MCF 10A (cell line): ENCODE measurements at regions not wholly inside any gene's neighbourhood (a gene's known extent, or its start where the extent isn't known, plus 50 kb on each side); places are given as distances from the start of the nearest gene placed in this dataset.

Source experiments
- BruUV-seq: library from RNA; stranded (reverse); fragments of 400-500 nt; replicated peaks from 2 replicates; lab custom pipeline; 2021; lab: Mats Ljungman, UMichigan
- CTCF ChIA-PET: fragments of 300-600 bp; sonication (Branson Sonifier 250); formaldehyde crosslinking; extraction: SDS; loops from one replicate; lab custom pipeline; 2021; ENCODE audit warnings: antibody characterized with exemption, inconsistent platforms; lab: Yijun Ruan, JAX
- POLR2A ChIA-PET: fragments of 300-600, 350-650 bp; sonication (Branson Sonifier 250); formaldehyde crosslinking; extraction: SDS; loops from one replicate; lab custom pipeline; 2020; ENCODE audit warnings: antibody characterized with exemption, inconsistent platforms; lab: Yijun Ruan, JAX
- DNase-seq: peaks from one replicate; pipeline ENCODE4 v3.0.0-alpha.2; 2018; ENCODE audit not compliant: unreplicated experiment
- H3K27ac Mint-ChIP-seq: one replicate; pipeline ENCODE4 v1.8.0; 2022; ENCODE audit warnings: mild to moderate bottlenecking, low read depth, mixed read lengths; ENCODE audit not compliant: unreplicated experiment
- H3K27me3 Mint-ChIP-seq: one replicate; pipeline ENCODE4 v1.8.0; 2022; ENCODE audit warnings: mixed read lengths; ENCODE audit not compliant: insufficient read depth, unreplicated experiment
- H3K36me3 Mint-ChIP-seq: one replicate; pipeline ENCODE4 v1.8.0; 2022; ENCODE audit warnings: mild to moderate bottlenecking, moderate library complexity, mixed read lengths; ENCODE audit not compliant: insufficient read depth, unreplicated experiment
- H3K4me1 Mint-ChIP-seq: one replicate; pipeline ENCODE4 v1.8.0; 2022; ENCODE audit warnings: mixed read lengths; ENCODE audit not compliant: insufficient read depth, unreplicated experiment
- H3K4me3 Mint-ChIP-seq: one replicate; pipeline ENCODE4 v1.8.0; 2022; ENCODE audit warnings: mild to moderate bottlenecking, moderate library complexity, mixed read lengths; ENCODE audit not compliant: unreplicated experiment
- H3K9me3 Mint-ChIP-seq: one replicate; pipeline ENCODE4 v1.8.0; 2022; ENCODE audit warnings: mixed read lengths; ENCODE audit not compliant: unreplicated experiment
- intact Hi-C: fragments of 100-400 bp; cut with micrococcal nuclease; formaldehyde crosslinking; loops from 2 replicates; pipeline ENCODE4 v1.14.1; 2022
- TF ChIP-seq, protein P1 (sequence below): fragments of 200-600 bp; IDR thresholded peaks from one replicate; pipeline ENCODE4 v1.8.0; 2022; ENCODE audit warnings: antibody characterized with exemption, mild to moderate bottlenecking; ENCODE audit not compliant: unreplicated experiment

DNA sequence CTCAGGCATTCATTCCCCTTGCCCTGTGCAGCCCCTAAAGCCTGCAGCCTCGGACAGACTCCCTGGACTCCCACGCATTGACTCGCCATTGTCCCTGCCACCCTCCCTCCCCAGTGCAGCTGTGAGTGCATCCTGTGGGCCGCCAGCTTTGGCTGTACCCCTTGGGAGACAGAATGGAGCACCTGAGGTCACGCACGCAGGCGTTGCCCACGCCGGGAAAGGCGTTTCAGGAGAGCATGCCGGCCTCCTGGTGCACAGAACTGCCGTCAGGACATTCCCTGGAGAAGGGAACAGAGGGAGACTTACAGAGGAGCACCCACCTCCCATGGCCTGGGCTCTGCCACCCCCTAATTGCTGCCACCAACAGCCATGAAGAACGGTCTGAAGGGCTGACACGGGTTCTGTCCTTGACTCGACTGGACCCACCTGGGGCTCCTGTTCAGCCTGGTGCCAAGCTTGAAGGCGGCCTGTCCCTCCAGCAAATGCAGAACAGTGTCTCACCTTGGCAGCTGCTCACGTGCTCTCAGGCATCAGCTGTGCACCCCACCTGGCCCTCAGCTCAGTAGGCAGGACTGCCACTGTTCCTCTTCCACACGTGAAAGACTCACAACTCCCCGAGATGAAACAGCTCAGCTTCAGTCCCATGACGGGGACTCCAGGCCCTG is 503.8 kb downstream of the BRD1 start:
- TF ChIP-seq, protein P1, sequence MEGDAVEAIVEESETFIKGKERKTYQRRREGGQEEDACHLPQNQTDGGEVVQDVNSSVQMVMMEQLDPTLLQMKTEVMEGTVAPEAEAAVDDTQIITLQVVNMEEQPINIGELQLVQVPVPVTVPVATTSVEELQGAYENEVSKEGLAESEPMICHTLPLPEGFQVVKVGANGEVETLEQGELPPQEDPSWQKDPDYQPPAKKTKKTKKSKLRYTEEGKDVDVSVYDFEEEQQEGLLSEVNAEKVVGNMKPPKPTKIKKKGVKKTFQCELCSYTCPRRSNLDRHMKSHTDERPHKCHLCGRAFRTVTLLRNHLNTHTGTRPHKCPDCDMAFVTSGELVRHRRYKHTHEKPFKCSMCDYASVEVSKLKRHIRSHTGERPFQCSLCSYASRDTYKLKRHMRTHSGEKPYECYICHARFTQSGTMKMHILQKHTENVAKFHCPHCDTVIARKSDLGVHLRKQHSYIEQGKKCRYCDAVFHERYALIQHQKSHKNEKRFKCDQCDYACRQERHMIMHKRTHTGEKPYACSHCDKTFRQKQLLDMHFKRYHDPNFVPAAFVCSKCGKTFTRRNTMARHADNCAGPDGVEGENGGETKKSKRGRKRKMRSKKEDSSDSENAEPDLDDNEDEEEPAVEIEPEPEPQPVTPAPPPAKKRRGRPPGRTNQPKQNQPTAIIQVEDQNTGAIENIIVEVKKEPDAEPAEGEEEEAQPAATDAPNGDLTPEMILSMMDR = no peak
- ChIA-PET CTCF (interaction anchor here (0.8 kb wide), 1 partner anchor 172 kb away, joined by 3 read pairs; no protein-coding TSS in a partner anchor), POLR2A (no interaction called here)
- intact Hi-C loops = no loop called here
- Mint-ChIP-seq H3K4me3 (no peak overlapping the region), H3K4me1 (no peaks in the 10 kb centered on the region), H3K36me3 (no peaks in the 10 kb centered on the region), H3K27ac (no peak overlapping the region), H3K27me3 (no peaks in the 10 kb centered on the region), H3K9me3 (peaks cover 36% of the 10 kb centered on the region)
- DNase-seq = no peak
- no TSS peak for BruUV-seq

DNA sequence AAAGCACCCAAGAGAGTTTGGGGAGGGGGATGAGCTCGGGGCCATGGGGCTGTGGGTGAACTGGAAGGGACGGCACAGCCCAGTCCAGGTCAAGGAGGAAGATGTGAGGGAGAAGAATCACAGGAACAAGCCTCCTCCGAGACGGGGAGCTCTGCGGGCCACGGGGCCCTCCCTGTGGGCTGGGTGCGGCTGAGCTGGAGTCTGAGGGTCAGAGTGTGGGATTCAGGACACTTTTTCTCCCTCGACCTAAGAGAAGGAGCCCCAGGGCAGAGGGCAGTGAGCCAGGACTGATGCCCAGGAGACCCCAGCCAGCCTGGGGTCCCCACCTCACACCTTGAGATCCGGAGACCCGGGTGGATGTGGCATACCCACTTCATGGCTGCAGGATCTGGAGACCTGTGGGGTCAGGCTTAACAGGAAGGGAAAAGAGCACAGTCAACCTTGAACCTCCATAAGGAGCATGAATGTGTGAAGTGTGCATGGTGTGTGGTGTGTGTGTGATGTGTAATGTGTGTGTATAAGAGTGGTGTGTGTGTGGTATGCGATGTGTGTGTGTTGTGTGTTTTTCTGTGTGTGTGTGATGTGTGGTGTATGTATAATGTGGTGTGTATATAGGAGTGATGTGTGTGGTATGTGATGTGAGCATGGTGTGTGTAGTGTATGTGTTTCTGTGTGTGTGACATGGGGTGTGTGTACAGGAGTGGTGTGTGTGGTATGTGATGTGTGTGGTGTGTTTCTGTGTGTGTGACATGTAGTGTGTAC is 504.6 kb downstream of the BRD1 start:
- intact Hi-C loops = no loop called here
- Mint-ChIP-seq H3K4me1 (no peaks in the 10 kb centered on the region), H3K4me3 (no peak overlapping the region), H3K27me3 (no peaks in the 10 kb centered on the region), H3K36me3 (no peaks in the 10 kb centered on the region), H3K9me3 (peaks cover 40% of the 10 kb centered on the region), H3K27ac (no peak overlapping the region)
- TF ChIP-seq, protein P1 = no peak
- BruUV-seq = no TSS peak
- ChIA-PET CTCF (interaction anchor here (0.6 to 0.8 kb wide), 2 partner anchors 36 to 173 kb away, joined by 3 read pairs; no protein-coding TSS in a partner anchor), POLR2A (no interaction called here)
- DNase-seq = no peak

DNA sequence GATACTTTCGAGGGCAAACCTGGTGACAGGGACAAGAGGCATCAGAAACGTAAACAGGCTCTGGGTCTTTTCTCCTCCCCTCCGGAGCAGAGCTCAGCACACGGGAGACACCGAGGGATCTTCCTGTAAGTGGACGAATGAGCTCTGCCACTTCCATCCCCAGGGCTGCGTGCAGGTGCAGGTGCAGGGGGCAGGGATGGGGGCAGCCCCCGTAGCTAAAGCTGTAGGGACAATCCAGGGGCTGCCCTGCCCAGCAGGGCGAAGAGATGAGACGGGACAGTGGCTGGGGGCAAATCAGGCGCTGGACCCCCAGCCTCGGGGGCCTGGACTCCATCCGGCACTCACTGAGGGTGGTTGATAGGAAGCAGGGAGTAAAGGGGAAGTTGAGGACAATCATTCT is 505.4 kb downstream of the BRD1 start:
- H3K4me3 Mint-ChIP-seq = no peak overlapping the region
- no peaks in the 10 kb centered on the region for H3K27me3 Mint-ChIP-seq
- H3K36me3 Mint-ChIP-seq = no peaks in the 10 kb centered on the region
- H3K9me3 Mint-ChIP-seq = peaks cover 39% of the 10 kb centered on the region
- TF ChIP-seq, protein P1 = no peak
- CTCF ChIA-PET = interaction anchor here (0.6 kb wide), 1 partner anchor 35 kb away, joined by 3 read pairs; no protein-coding TSS in a partner anchor
- BruUV-seq = no TSS peak
- no peak for DNase-seq
- intact Hi-C loops = no loop called here
- no peak overlapping the region for H3K27ac Mint-ChIP-seq
- no peaks in the 10 kb centered on the region for H3K4me1 Mint-ChIP-seq
- POLR2A ChIA-PET = no interaction called here

DNA sequence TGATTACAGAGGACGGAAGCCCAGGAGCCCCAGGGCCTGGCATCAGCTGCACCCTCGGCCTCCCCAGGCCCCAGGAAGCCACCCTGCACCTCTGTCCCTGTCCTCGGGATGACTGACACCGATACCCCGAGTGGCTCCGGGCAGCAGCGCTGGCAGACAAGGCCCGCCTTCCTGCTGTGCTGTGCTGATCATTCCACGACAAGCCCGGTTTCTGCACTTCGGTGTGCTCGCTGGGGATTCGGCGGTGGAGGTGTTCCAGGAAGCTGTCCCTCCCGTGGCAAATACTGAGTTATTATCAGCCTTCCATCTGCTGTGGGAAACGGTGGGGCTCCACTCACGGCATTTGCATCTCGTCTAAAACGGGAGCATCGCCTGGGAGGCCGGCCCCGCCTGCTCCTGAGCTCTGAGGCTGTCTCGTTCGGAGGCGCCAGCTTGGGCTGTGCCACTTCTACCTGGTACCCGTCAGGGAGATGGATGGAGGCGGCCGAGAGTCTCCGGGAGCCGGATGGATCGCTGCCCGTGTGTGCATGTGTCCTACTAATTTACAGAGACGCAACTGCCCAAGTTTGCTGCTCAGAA is 506.1 kb downstream of the BRD1 start:
- H3K27me3 Mint-ChIP-seq = no peaks in the 10 kb centered on the region
- ChIA-PET POLR2A (no interaction called here), CTCF (no interaction called here)
- BruUV-seq = no TSS peak
- H3K4me1 Mint-ChIP-seq = no peaks in the 10 kb centered on the region
- H3K4me3 Mint-ChIP-seq = no peak overlapping the region
- TF ChIP-seq, protein P1 = no peak
- intact Hi-C loops = no loop called here
- no peaks in the 10 kb centered on the region for H3K36me3 Mint-ChIP-seq
- no peak for DNase-seq
- no peak overlapping the region for H3K27ac Mint-ChIP-seq
- peaks cover 33% of the 10 kb centered on the region for H3K9me3 Mint-ChIP-seq
